GM12878 (cell line): ENCODE measurements at regions not wholly inside any gene's neighbourhood (a gene's known extent, or its start where the extent isn't known, plus 50 kb on each side); places are given as distances from the start of the nearest gene placed in this dataset.

Source experiments
- ATAC-seq: fragments of 200-7000 bp; cut with Tn5 transposase; 3 replicates; pipeline ENCODE4 v1.9.1; 2020; ENCODE audit warnings: mild to moderate bottlenecking, moderate library complexity
- BruUV-seq: library from RNA; stranded (reverse); fragments of 400-500 nt; replicated peaks from 2 replicates; lab custom pipeline; 2021; lab: Mats Ljungman, UMichigan
- CTCF ChIA-PET: fragments of 300-600 bp; sonication (Branson Sonifier 250); formaldehyde crosslinking; extraction: SDS; loops from one replicate; lab custom pipeline; 2021; ENCODE audit warnings: inconsistent platforms; lab: Yijun Ruan, JAX
- POLR2A ChIA-PET: fragments of 350-600 bp; formaldehyde crosslinking; extraction: SDS; loops from one replicate; lab custom pipeline; 2021; ENCODE audit warnings: inconsistent platforms; lab: Charles Lee
- RAD21 ChIA-PET: fragments of 300-600 bp; sonication (Branson Sonifier 250); formaldehyde crosslinking; loops from one replicate; lab custom pipeline; 2023; ENCODE audit warnings: antibody characterized with exemption; ENCODE audit not compliant: unreplicated experiment; lab: Charles Lee
- SMC1A ChIA-PET: fragments of 300-600 bp; sonication (Branson Sonifier 250); formaldehyde crosslinking; loops from one replicate; lab custom pipeline; 2023; ENCODE audit not compliant: unreplicated experiment, uncharacterized antibody; lab: Charles Lee
- DNase-seq: peaks from one replicate; pipeline ENCODE4 v3.0.0-alpha.2; 2011; ENCODE audit warnings: low read depth, low spot score
- FAIRE-seq: peaks from 3 replicates; lab custom pipeline; 2011; peaks lifted over from hg19 to GRCh38; lab: Jason Lieb, UNC
- H2AFZ ChIP-seq: 2 replicates; pipeline ENCODE4 v1.6.0; 2011; ENCODE audit warnings: low read depth, low read length, control low read depth; ENCODE audit not compliant: control insufficient read depth
- H3K27ac ChIP-seq: 2 replicates; pipeline ENCODE4 v1.5.1; 2011; ENCODE audit warnings: control low read depth; ENCODE audit not compliant: control insufficient read depth, insufficient read depth
- H3K27me3 ChIP-seq, 2 experiments: replicated peaks in 1 of 2; 2 replicates each; pipeline versions ENCODE4 v1.6.0 to v1.6.1; 2011; ENCODE audit warnings: low read length in 1 of 2; ENCODE audit not compliant: control insufficient read depth in 2 of 2, insufficient read depth in 2 of 2
- H3K36me3 ChIP-seq, 2 experiments: 2 replicates each; pipeline ENCODE4 v1.5.1; 2011; ENCODE audit warnings: low read length in 1 of 2; ENCODE audit not compliant: control insufficient read depth in 2 of 2, insufficient read depth in 2 of 2
- H3K4me1 ChIP-seq: 2 replicates; pipeline ENCODE4 v1.6.1; 2011; ENCODE audit warnings: mild to moderate bottlenecking, low read length, moderate library complexity, mixed read lengths; ENCODE audit not compliant: control insufficient read depth, insufficient read depth
- H3K4me2 ChIP-seq: 2 replicates; pipeline ENCODE4 v1.6.0; 2011; ENCODE audit warnings: control low read depth; ENCODE audit not compliant: control insufficient read depth, insufficient read depth
- H3K4me3 ChIP-seq: fragments of 200-600 bp; sonication (generic); 2 replicates; pipeline ENCODE4 v1.5.1; 2016
- H3K79me2 ChIP-seq: 2 replicates; pipeline ENCODE4 v1.6.0; 2011; ENCODE audit warnings: low read length; ENCODE audit not compliant: control insufficient read depth, insufficient read depth
- H3K9ac ChIP-seq: 2 replicates; pipeline ENCODE4 v1.8.0; 2011; ENCODE audit warnings: low read length, control low read depth, mixed read lengths; ENCODE audit not compliant: control insufficient read depth, insufficient read depth
- H3K9me3 ChIP-seq: replicated peaks from 3 replicates; pipeline ENCODE4 v1.5.1; 2011; ENCODE audit warnings: mild to moderate bottlenecking, low read length; ENCODE audit not compliant: control insufficient read depth, insufficient read depth
- H4K20me1 ChIP-seq: 2 replicates; pipeline ENCODE4 v1.6.0; 2011; ENCODE audit not compliant: control insufficient read depth, insufficient read depth
- ESRRA ChIP-seq: IDR thresholded peaks from 2 replicates; pipeline ENCODE4 v1.6.1; 2012; ENCODE audit warnings: mild to moderate bottlenecking, low read length, improper control_type of control experiment
- ZBTB4 ChIP-seq: fragments of 450-650 bp; formaldehyde crosslinking; IDR thresholded peaks from 2 replicates; pipeline ENCODE4 v1.4.0; 2022; ENCODE audit warnings: mild to moderate bottlenecking, moderate library complexity
- WGBS: methylation state at CpG from one replicate; pipeline ENCODE4 v1.1.6; 2016; ENCODE audit warnings: low lambda C conversion rate; ENCODE audit not compliant: insufficient replicate concordance, insufficient coverage; ENCODE audit errors: missing lambda C conversion rate; 5-methylcytosine and 5-hydroxymethylcytosine counted together
- in situ Hi-C: fragments of 300-500 bp; cut with MboI; formaldehyde crosslinking; loops from 9 replicates; pipeline ENCODE4 v1.14.3; 2018; ENCODE audit warnings: mixed read lengths
- intact Hi-C: fragments of 100-400 bp; cut with micrococcal nuclease; formaldehyde crosslinking; loops from one replicate; pipeline ENCODE4 v1.14.2; 2022; ENCODE audit not compliant: unreplicated experiment

- POLR2A ChIA-PET: no interaction called here
- in situ Hi-C loops: no loop called here
- no peak for ATAC-seq
These were observed 808.4 kb upstream of the EPHA7 start for GRCh38 chr6:94227741-94228140.

More at GRCh38 chr6:94227741-94228140, 808.4 kb upstream of the EPHA7 start:
- Histone ChIP-seq H3K4me2 (no peak overlapping the region), H4K20me1 (no peaks in the 10 kb centered on the region), H3K79me2 (no peaks in the 10 kb centered on the region), H3K27me3 (no peaks in the 10 kb centered on the region)
- SMC1A ChIA-PET: interaction anchor here (1.3 to 1.6 kb wide), 3 partner anchors 12 to 24 kb away, joined by 3 to 5 read pairs (median 3); no protein-coding TSS in a partner anchor
- BruUV-seq: no TSS peak
- TF ChIP-seq ESRRA: no peak
- no peak for TF ChIP-seq ZBTB4
- TF ChIP-seq, all 136 proteins: peak for 0
- Histone ChIP-seq H3K9me3 (no peaks in the 10 kb centered on the region), H3K36me3 (no peaks in the 10 kb centered on the region), H3K9ac (no peak overlapping the region), H3K27ac (no peak overlapping the region), H3K4me3 (no peak overlapping the region), H3K4me1 (no peaks in the 10 kb centered on the region), H2AFZ (no peak overlapping the region)
- RAD21 ChIA-PET: no interaction called here
- DNase-seq (no peak), FAIRE-seq (no peak)
- 22% methylated on average over 4 of the region's 4 CpGs for WGBS
- CTCF ChIA-PET: no interaction called here
- intact Hi-C loops: no loop called here
